PC-3 (cell line): ENCODE measurements at regions not wholly inside any gene's neighbourhood (a gene's known extent, or its start where the extent isn't known, plus 50 kb on each side); places are given as distances from the start of the nearest gene placed in this dataset.
"Not testable (repeated sequence)": the region's sequence is repeated elsewhere in the genome, so short reads cannot be mapped to it uniquely, and the experiment has no call there.

Experiments used
- ATAC-seq: fragments of 200-7000 bp; cut with Tn5 transposase; 2 replicates; pipeline ENCODE4 v1.9.1; 2020; ENCODE audit warnings: mild to moderate bottlenecking, moderate library complexity
- BruUV-seq: library from RNA; stranded (reverse); fragments of 400-500 nt; replicated peaks from 2 replicates; lab custom pipeline; 2021; lab: Mats Ljungman, UMichigan
- CTCF ChIA-PET: fragments of 300-600 bp; sonication (Branson Sonifier 250); formaldehyde crosslinking; loops from one replicate; lab custom pipeline; 2022; ENCODE audit warnings: antibody characterized with exemption; lab: Charles Lee
- POLR2A ChIA-PET: fragments of 300-600 bp; sonication (Branson Sonifier 250); formaldehyde crosslinking; loops from one replicate; lab custom pipeline; 2022; ENCODE audit warnings: antibody characterized with exemption; ENCODE audit not compliant: unreplicated experiment; lab: Charles Lee
- DNase-seq: peaks from one replicate; pipeline ENCODE4 v3.0.0-alpha.2; 2015
- H2AFZ ChIP-seq: fragments of 300-600 bp; sonication (generic); 2 replicates; pipeline ENCODE4 v1.6.0; 2016; ENCODE audit warnings: antibody characterized with exemption, low read length
- H3F3A ChIP-seq: fragments of 300-600 bp; sonication (generic); one replicate; pipeline ENCODE4 v1.6.0; 2017; ENCODE audit warnings: antibody characterized with exemption, low read length, control low read depth, mild to moderate bottlenecking; ENCODE audit not compliant: unreplicated experiment
- H3K27ac ChIP-seq: fragments of 300-600 bp; sonication (generic); 2 replicates; pipeline ENCODE4 v1.5.1; 2016; ENCODE audit warnings: mild to moderate bottlenecking, low read length
- H3K27me3 ChIP-seq: fragments of 300-600 bp; sonication (generic); 2 replicates; pipeline ENCODE4 v1.6.1; 2016; ENCODE audit warnings: low read length, mixed read lengths
- H3K36me3 ChIP-seq: fragments of 300-600 bp; sonication (generic); 2 replicates; pipeline ENCODE4 v1.6.1; 2016; ENCODE audit warnings: low read depth, mixed run types, low read length, mixed read lengths
- H3K4me1 ChIP-seq: fragments of 300-600 bp; sonication (generic); 2 replicates; pipeline ENCODE4 v1.5.1; 2016; ENCODE audit warnings: low read length; ENCODE audit not compliant: insufficient read depth
- H3K4me2 ChIP-seq: fragments of 300-600 bp; sonication (generic); 2 replicates; pipeline ENCODE4 v1.6.0; 2016; ENCODE audit warnings: low read length
- H3K4me3 ChIP-seq: fragments of 300-600 bp; sonication (generic); 2 replicates; pipeline ENCODE4 v1.5.1; 2016; ENCODE audit warnings: mild to moderate bottlenecking, low read length, mixed read lengths
- H3K79me2 ChIP-seq: fragments of 300-600 bp; sonication (generic); 2 replicates; pipeline ENCODE4 v1.6.1; 2017; ENCODE audit warnings: low read length, mixed read lengths
- H3K9ac ChIP-seq: fragments of 300-600 bp; sonication (generic); 2 replicates; pipeline ENCODE4 v1.6.0; 2016; ENCODE audit warnings: mild to moderate bottlenecking, low read length
- H3K9me2 ChIP-seq: fragments of 300-600 bp; sonication (generic); replicated peaks from 2 replicates; pipeline ENCODE4 v1.6.1; 2016; ENCODE audit warnings: mixed run types, low read length, mixed read lengths
- H3K9me3 ChIP-seq: fragments of 300-600 bp; sonication (generic); 2 replicates; pipeline ENCODE4 v1.6.1; 2016; ENCODE audit warnings: low read length, mixed read lengths
- H4K20me1 ChIP-seq: fragments of 300-600 bp; sonication (generic); 2 replicates; pipeline ENCODE4 v1.6.1; 2016; ENCODE audit warnings: low read length, mixed read lengths
- CTCF ChIP-seq: fragments of 300-600 bp; sonication (generic); conservative IDR thresholded peaks from 2 replicates; pipeline ENCODE4 v1.5.1; 2017; ENCODE audit warnings: antibody characterized with exemption, low read depth, mild to moderate bottlenecking, low read length
- EZH2 ChIP-seq: fragments of 300-600 bp; sonication (generic); IDR thresholded peaks from one replicate; pipeline ENCODE4 v1.6.1; 2017; ENCODE audit warnings: antibody characterized with exemption, mild to moderate bottlenecking, low read length; ENCODE audit not compliant: unreplicated experiment
- EZH2phosphoT487 ChIP-seq: fragments of 300-600 bp; sonication (generic); IDR thresholded peaks from 2 replicates; pipeline ENCODE4 v1.6.1; 2018; ENCODE audit warnings: mild to moderate bottlenecking, antibody characterized with exemption, low read length, borderline replicate concordance
- intact Hi-C: fragments of 100-400 bp; cut with micrococcal nuclease; formaldehyde crosslinking; loops from 2 replicates; pipeline ENCODE4 v1.9.0; 2023

- Histone ChIP-seq H3K36me3 (no peaks in the 10 kb centered on the region), H3K4me3 (no peak overlapping the region), H3K9ac (no peak overlapping the region), H2AFZ (no peak overlapping the region), H3K9me3 (no peaks in the 10 kb centered on the region), H3F3A (no peaks in the 10 kb centered on the region), H3K4me1 (no peaks in the 10 kb centered on the region), H3K27me3 (no peaks in the 10 kb centered on the region), H3K27ac (no peak overlapping the region), H3K9me2 (no peaks in the 10 kb centered on the region), H3K4me2 (no peak overlapping the region), H3K79me2 (no peaks in the 10 kb centered on the region), H4K20me1 (no peaks in the 10 kb centered on the region)
- TF ChIP-seq EZH2phosphoT487 (no peak), CTCF (no peak), EZH2 (no peak)
- BruUV-seq, result no TSS peak
- intact Hi-C loops, result no loop called here
- ChIA-PET POLR2A (no interaction called here), CTCF (no interaction called here)
- DNase-seq (no peak), ATAC-seq (no peak)
These were observed 922.4 kb downstream of the DIPK2A start for GRCh38 chr3:144893980-144894379.

GRCh38 chr3:144894576-144894975 lies 923.0 kb downstream of the DIPK2A start:
- Histone ChIP-seq H3K4me3 (no peak overlapping the region), H3F3A (no peaks in the 10 kb centered on the region), H3K79me2 (no peaks in the 10 kb centered on the region), H3K4me2 (no peak overlapping the region), H3K27me3 (no peaks in the 10 kb centered on the region), H4K20me1 (no peaks in the 10 kb centered on the region), H3K36me3 (no peaks in the 10 kb centered on the region), H3K9me3 (no peaks in the 10 kb centered on the region), H3K9ac (no peak overlapping the region), H3K27ac (no peak overlapping the region), H3K9me2 (no peaks in the 10 kb centered on the region), H3K4me1 (no peaks in the 10 kb centered on the region), H2AFZ (no peak overlapping the region)
- no peak for ATAC-seq
- POLR2A ChIA-PET, result no interaction called here
- DNase-seq, result no peak
- TF ChIP-seq CTCF, result no peak
- no peak for TF ChIP-seq EZH2phosphoT487
- TF ChIP-seq EZH2, result no peak
- CTCF ChIA-PET, result no interaction called here
- intact Hi-C loops, result no loop called here
- no TSS peak for BruUV-seq

- BruUV-seq, result no TSS peak
- no peaks in the 10 kb centered on the region for H3K4me1 ChIP-seq
- H3K4me2 ChIP-seq, result no peak overlapping the region
- H3F3A ChIP-seq, result no peaks in the 10 kb centered on the region
- no peak overlapping the region for H3K4me3 ChIP-seq
- H3K9me3 ChIP-seq, result no peaks in the 10 kb centered on the region
- no peak for ATAC-seq
- H3K27ac ChIP-seq, result no peak overlapping the region
- H4K20me1 ChIP-seq, result no peaks in the 10 kb centered on the region
- TF ChIP-seq EZH2phosphoT487, result no peak
- no peak for TF ChIP-seq CTCF
- TF ChIP-seq EZH2, result no peak
- intact Hi-C loops, result no loop called here
- H3K36me3 ChIP-seq, result no peaks in the 10 kb centered on the region
- DNase-seq, result no peak
- H3K9ac ChIP-seq, result no peak overlapping the region
- ChIA-PET POLR2A (no interaction called here), CTCF (no interaction called here)
- H3K27me3 ChIP-seq, result no peaks in the 10 kb centered on the region
- H3K9me2 ChIP-seq, result no peaks in the 10 kb centered on the region
- H2AFZ ChIP-seq, result no peak overlapping the region
- no peaks in the 10 kb centered on the region for H3K79me2 ChIP-seq
These were observed 928.7 kb downstream of the DIPK2A start for GRCh38 chr3:144900366-144900765.

- H3K4me1 ChIP-seq, H3F3A ChIP-seq, H3K36me3 ChIP-seq, DNase-seq, CTCF ChIA-PET, H3K9ac ChIP-seq, intact Hi-C loops, H3K27me3 ChIP-seq, H3K79me2 ChIP-seq, POLR2A ChIA-PET, H3K9me3 ChIP-seq, H3K9me2 ChIP-seq, H3K27ac ChIP-seq, BruUV-seq, ATAC-seq, H3K4me3 ChIP-seq, H2AFZ ChIP-seq, H3K4me2 ChIP-seq, H4K20me1 ChIP-seq: not testable (repeated sequence)
These were observed 936.0 kb downstream of the DIPK2A start for GRCh38 chr3:144907581-144907980.
